ENCODE measurements at regions not wholly inside any gene's neighbourhood (a gene's known extent, or its start where the extent isn't known, plus 50 kb on each side); places are given as distances from the start of the nearest gene placed in this dataset.

- H2AFZ ChIP-seq (ENCODE audit: low read depth, low read length), result no peak overlapping the region
- H3K4me2 ChIP-seq (ENCODE audit: low read length), result no peak overlapping the region; the same call in 1 of the 2 replicates
- peaks cover 6% of the 10 kb centered on the region for H3K4me1 ChIP-seq (ENCODE audit: low read length)
- no peak overlapping the region for H3K9ac ChIP-seq (ENCODE audit: low read length)
- H3K36me3 ChIP-seq (replicated peaks; ENCODE audit: low read depth, low read length), result no peaks in the 10 kb centered on the region
- H3K9me3 ChIP-seq (ENCODE audit: insufficient read depth, low read length), result no peaks in the 10 kb centered on the region
- H3K4me3 ChIP-seq (ENCODE audit: low read length), result no peak overlapping the region
- H4K20me1 ChIP-seq (ENCODE audit: insufficient read depth, low read length), result no peaks in the 10 kb centered on the region
- H3K27me3 ChIP-seq (ENCODE audit: low read depth, low read length), result no peaks in the 10 kb centered on the region
- TF ChIP-seq, protein P1, sequence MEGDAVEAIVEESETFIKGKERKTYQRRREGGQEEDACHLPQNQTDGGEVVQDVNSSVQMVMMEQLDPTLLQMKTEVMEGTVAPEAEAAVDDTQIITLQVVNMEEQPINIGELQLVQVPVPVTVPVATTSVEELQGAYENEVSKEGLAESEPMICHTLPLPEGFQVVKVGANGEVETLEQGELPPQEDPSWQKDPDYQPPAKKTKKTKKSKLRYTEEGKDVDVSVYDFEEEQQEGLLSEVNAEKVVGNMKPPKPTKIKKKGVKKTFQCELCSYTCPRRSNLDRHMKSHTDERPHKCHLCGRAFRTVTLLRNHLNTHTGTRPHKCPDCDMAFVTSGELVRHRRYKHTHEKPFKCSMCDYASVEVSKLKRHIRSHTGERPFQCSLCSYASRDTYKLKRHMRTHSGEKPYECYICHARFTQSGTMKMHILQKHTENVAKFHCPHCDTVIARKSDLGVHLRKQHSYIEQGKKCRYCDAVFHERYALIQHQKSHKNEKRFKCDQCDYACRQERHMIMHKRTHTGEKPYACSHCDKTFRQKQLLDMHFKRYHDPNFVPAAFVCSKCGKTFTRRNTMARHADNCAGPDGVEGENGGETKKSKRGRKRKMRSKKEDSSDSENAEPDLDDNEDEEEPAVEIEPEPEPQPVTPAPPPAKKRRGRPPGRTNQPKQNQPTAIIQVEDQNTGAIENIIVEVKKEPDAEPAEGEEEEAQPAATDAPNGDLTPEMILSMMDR (IDR thresholded peaks at IDR 0.05; ENCODE audit: low read depth, low read length), result no peak
- TF ChIP-seq EZH2phosphoT487 (IDR thresholded peaks at IDR 0.05; ENCODE audit: low read depth), result no peak
- H3K79me2 ChIP-seq (ENCODE audit: low read length), result no peaks in the 10 kb centered on the region
- H3K27ac ChIP-seq (ENCODE audit: low read length), result no peak overlapping the region
Measured at GRCh38 chr2:195477248-195477995, 179.6 kb upstream of the SLC39A10 start.

DNA sequence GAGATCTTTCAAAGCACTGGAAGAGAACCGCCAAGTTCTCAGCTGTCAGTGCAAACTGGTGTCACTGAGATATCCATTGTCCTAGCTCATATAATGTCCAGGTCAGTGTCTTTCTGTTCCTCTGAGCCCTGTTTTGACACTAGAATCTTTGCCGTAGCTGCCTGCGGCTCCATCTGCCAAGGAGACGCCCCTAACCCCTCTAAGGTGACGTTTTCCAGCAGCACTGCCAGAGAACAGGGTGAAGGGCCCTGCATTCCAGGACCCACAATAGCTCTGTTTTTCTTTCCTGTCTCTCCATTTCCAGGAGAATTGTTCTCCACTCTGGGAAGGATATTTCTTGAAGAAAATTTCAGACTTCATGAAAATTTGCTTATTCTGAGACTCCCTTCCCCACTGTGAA is 181.7 kb upstream of the SLC39A10 start:
- Histone ChIP-seq H2AFZ (ENCODE audit: low read depth, low read length) (no peak overlapping the region), H3K27me3 (ENCODE audit: low read depth, low read length) (no peaks in the 10 kb centered on the region)

GRCh38 chr2:195473862-195474261 is 183.2 kb upstream of the SLC39A10 start:
- no peaks in the 10 kb centered on the region for H3K79me2 ChIP-seq (ENCODE audit: low read length)
- H3K27ac ChIP-seq (ENCODE audit: low read length), result no peak overlapping the region
- no peaks in the 10 kb centered on the region for H3K36me3 ChIP-seq (replicated peaks; ENCODE audit: low read depth, low read length)
- no peak overlapping the region for H3K4me2 ChIP-seq (ENCODE audit: low read length)
- H4K20me1 ChIP-seq (ENCODE audit: insufficient read depth, low read length), result no peaks in the 10 kb centered on the region
- peaks cover 31% of the 10 kb centered on the region for H3K4me1 ChIP-seq (ENCODE audit: low read length)
- no peak overlapping the region for H2AFZ ChIP-seq (ENCODE audit: low read depth, low read length)
- no peak overlapping the region for H3K9ac ChIP-seq (ENCODE audit: low read length)
- H3K9me3 ChIP-seq (ENCODE audit: insufficient read depth, low read length), result no peaks in the 10 kb centered on the region
- TF ChIP-seq, protein P1 (IDR thresholded peaks at IDR 0.05; ENCODE audit: low read depth, low read length), result no peak
- TF ChIP-seq EZH2phosphoT487 (IDR thresholded peaks at IDR 0.05; ENCODE audit: low read depth), result no peak
- H3K4me3 ChIP-seq (ENCODE audit: low read length), result no peak overlapping the region
- no peaks in the 10 kb centered on the region for H3K27me3 ChIP-seq (ENCODE audit: low read depth, low read length)

More for the DNA sequence above, 181.7 kb upstream of the SLC39A10 start:
- no peak overlapping the region for H3K4me3 ChIP-seq (ENCODE audit: low read length)
- H3K36me3 ChIP-seq (replicated peaks; ENCODE audit: low read depth, low read length), result no peaks in the 10 kb centered on the region
- H4K20me1 ChIP-seq (ENCODE audit: insufficient read depth, low read length), result no peaks in the 10 kb centered on the region
- no peaks in the 10 kb centered on the region for H3K79me2 ChIP-seq (ENCODE audit: low read length)
- no peak overlapping the region for H3K27ac ChIP-seq (ENCODE audit: low read length)
- H3K9ac ChIP-seq (ENCODE audit: low read length), result no peak overlapping the region
- H3K4me2 ChIP-seq (ENCODE audit: low read length), result no peak overlapping the region
- peaks cover 17% of the 10 kb centered on the region for H3K4me1 ChIP-seq (ENCODE audit: low read length)
- H3K9me3 ChIP-seq (ENCODE audit: insufficient read depth, low read length), result no peaks in the 10 kb centered on the region
- TF ChIP-seq EZH2phosphoT487 (IDR thresholded peaks at IDR 0.05; ENCODE audit: low read depth), result no peak
- TF ChIP-seq, protein P1 (IDR thresholded peaks at IDR 0.05; ENCODE audit: low read depth, low read length), result no peak

DNA sequence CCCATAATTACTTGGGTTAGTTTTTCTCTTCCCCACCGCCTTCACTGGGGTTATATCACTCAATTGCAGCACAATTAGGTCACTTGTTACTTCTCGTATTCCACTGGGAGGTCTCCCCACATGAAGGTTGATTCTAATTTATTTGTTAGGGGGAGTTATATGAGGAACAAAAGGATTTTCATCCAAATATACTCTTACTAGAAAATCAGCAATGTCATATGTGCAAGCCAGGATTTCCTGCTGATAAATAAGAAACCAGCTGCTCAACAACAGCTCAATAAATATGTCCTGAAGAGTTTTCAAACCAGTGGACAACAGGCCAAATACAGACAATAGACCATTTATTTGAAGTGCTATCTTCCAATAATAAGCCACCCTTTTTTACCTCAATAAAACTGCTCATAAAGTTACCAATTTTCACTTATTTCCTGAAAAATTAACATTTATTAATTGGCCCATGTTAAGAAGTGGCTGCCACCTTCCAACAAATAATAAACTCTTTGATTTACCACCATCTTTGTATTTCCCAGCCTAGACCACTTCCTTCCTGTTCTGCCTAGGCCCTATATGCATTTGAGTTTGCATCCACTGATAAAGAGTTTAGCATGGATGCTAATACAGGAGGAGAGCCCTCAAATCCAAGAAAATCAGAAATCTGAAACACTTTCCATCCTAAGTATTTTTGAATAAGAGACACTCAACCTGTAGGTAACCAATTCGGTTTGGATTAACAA is 184.4 kb upstream of the SLC39A10 start:
- H3K4me1 ChIP-seq (ENCODE audit: low read length), result peaks cover 39% of the 10 kb centered on the region
- no peaks in the 10 kb centered on the region for H3K9me3 ChIP-seq (ENCODE audit: insufficient read depth, low read length)
- no peak overlapping the region for H3K27ac ChIP-seq (ENCODE audit: low read length)
- no peaks in the 10 kb centered on the region for H3K79me2 ChIP-seq (ENCODE audit: low read length)
- H3K36me3 ChIP-seq (replicated peaks; ENCODE audit: low read depth, low read length), result no peaks in the 10 kb centered on the region
- no peak overlapping the region for H3K9ac ChIP-seq (ENCODE audit: low read length)
- no peaks in the 10 kb centered on the region for H4K20me1 ChIP-seq (ENCODE audit: insufficient read depth, low read length)
- H3K4me2 ChIP-seq (ENCODE audit: low read length), result no peak overlapping the region
- no peak overlapping the region for H2AFZ ChIP-seq (ENCODE audit: low read depth, low read length)
- H3K4me3 ChIP-seq (ENCODE audit: low read length), result no peak overlapping the region
- TF ChIP-seq EZH2phosphoT487 (IDR thresholded peaks at IDR 0.05; ENCODE audit: low read depth), result no peak
- TF ChIP-seq, protein P1 (IDR thresholded peaks at IDR 0.05; ENCODE audit: low read depth, low read length), result no peak
- H3K27me3 ChIP-seq (ENCODE audit: low read depth, low read length), result no peaks in the 10 kb centered on the region
